Adrenal gland (tissue), 5 donors: ENCODE measurements at regions not wholly inside any gene's neighbourhood (a gene's known extent, or its start where the extent isn't known, plus 50 kb on each side); places are given as distances from the start of the nearest gene placed in this dataset.

Source experiments
- CTCF ChIP-seq, 6 experiments: fragments of 450-650 bp in 4 of 6; fragments of 200-600 bp in 2 of 6; sonication (generic) in 1 of 6; IDR thresholded peaks; 1 replicate in 5 of 6; 2 replicates in 1 of 6; pipeline versions ENCODE4 v1.5.1 to v1.8.0; 2016 to 2021; ENCODE audit warnings: antibody characterized with exemption in 6 of 6, mild to moderate bottlenecking in 2 of 6, moderate library complexity in 1 of 6
- POLR2A ChIP-seq, 2 donors: fragments of 450-650 bp; IDR thresholded peaks; one replicate each; pipeline ENCODE4 v1.6.1; 2017; ENCODE audit warnings: antibody characterized with exemption in 2 of 2, mild to moderate bottlenecking in 2 of 2, moderate library complexity in 1 of 2
- donor health status: DM: no; HTN: no; CAD: no.

GRCh38 chr13:44679597-44679996, 103.5 kb upstream of the TSC22D1 start:
- no peak for TF ChIP-seq CTCF (IDR thresholded peaks at IDR 0.05)
- no peak for TF ChIP-seq POLR2A (IDR thresholded peaks at IDR 0.05)
